Hepatocyte (in vitro differentiated cells): ENCODE measurements at regions not wholly inside any gene's neighbourhood (a gene's known extent, or its start where the extent isn't known, plus 50 kb on each side); places are given as distances from the start of the nearest gene placed in this dataset.

ENCODE experiments used
- CTCF ChIP-seq: fragments of 200-600 bp; sonication (generic); IDR thresholded peaks from 2 replicates; pipeline ENCODE4 v1.5.1; 2016; ENCODE audit warnings: antibody characterized with exemption, mild to moderate bottlenecking; ENCODE audit not compliant: poor library complexity
- EZH2phosphoT487 ChIP-seq: fragments of 200-600 bp; sonication (generic); IDR thresholded peaks from one replicate; pipeline ENCODE4 v1.6.1; 2018; ENCODE audit warnings: antibody characterized with exemption, mild to moderate bottlenecking, low read depth, moderate library complexity; ENCODE audit not compliant: unreplicated experiment, severe bottlenecking

- TF ChIP-seq CTCF (no peak), EZH2phosphoT487 (no peak)
These were observed 381.7 kb upstream of the DDX18 start for GRCh38 chr2:117432746-117433145.
